HepG2 (cell line): ENCODE measurements at regions not wholly inside any gene's neighbourhood (a gene's known extent, or its start where the extent isn't known, plus 50 kb on each side); places are given as distances from the start of the nearest gene placed in this dataset.

ENCODE experiments used
- ATAC-seq: fragments of 200-7000 bp; cut with Tn5 transposase; 3 replicates; pipeline ENCODE4 v1.9.1; 2020; ENCODE audit warnings: mild to moderate bottlenecking, moderate library complexity
- BruUV-seq: library from RNA; stranded (reverse); fragments of 400-500 nt; replicated peaks from 2 replicates; lab custom pipeline; 2021; lab: Mats Ljungman, UMichigan
- CTCF ChIA-PET: fragments of 300-600 bp; formaldehyde crosslinking; extraction: SDS; loops from one replicate; lab custom pipeline; 2021; ENCODE audit warnings: low total read pairs, inconsistent platforms, low intra/inter-chr PET ratio; lab: Yijun Ruan, JAX
- POLR2A ChIA-PET: fragments of 350-600 bp; sonication (Branson Sonifier 250); formaldehyde crosslinking; loops from one replicate; lab custom pipeline; 2020; ENCODE audit warnings: antibody characterized with exemption, inconsistent platforms; lab: Yijun Ruan, JAX
- DNase-seq: peaks from one replicate; pipeline ENCODE4 v3.0.0-alpha.2; 2015; ENCODE audit warnings: low spot score
- FAIRE-seq: peaks from 3 replicates; lab custom pipeline; 2011; peaks lifted over from hg19 to GRCh38; lab: Jason Lieb, UNC
- H2AFZ ChIP-seq: one replicate; pipeline ENCODE4 v1.6.1; 2011; ENCODE audit warnings: low read length, inconsistent platforms
- H3K27ac ChIP-seq: fragments of 300-600 bp; 3 replicates; pipeline ENCODE4 v1.8.0; 2011; ENCODE audit warnings: mixed run types, mild to moderate bottlenecking, mixed read lengths, low read length, inconsistent platforms; ENCODE audit not compliant: insufficient read depth; ENCODE audit errors: extremely low read length
- H3K27me3 ChIP-seq, 2 experiments: fragments of 200-600 bp in 1 of 2; 2 replicates in 1 of 2; 3 replicates in 1 of 2; pipeline versions ENCODE4 v1.6.0 to v1.8.0; 2011; ENCODE audit warnings: low read length in 2 of 2, mild to moderate bottlenecking in 2 of 2, moderate library complexity in 2 of 2, inconsistent platforms in 1 of 2; ENCODE audit not compliant: insufficient read depth in 2 of 2, control insufficient read depth in 1 of 2
- H3K36me3 ChIP-seq, 2 experiments: fragments of 200-600 bp in 1 of 2; replicated peaks in 1 of 2; 2 replicates in 1 of 2; 3 replicates in 1 of 2; pipeline versions ENCODE4 v1.5.1 to v1.8.0; 2011; ENCODE audit warnings: low read length in 2 of 2, inconsistent platforms in 1 of 2; ENCODE audit not compliant: insufficient read depth in 2 of 2, control insufficient read depth in 1 of 2
- H3K4me1 ChIP-seq: 2 replicates; pipeline ENCODE4 v1.5.1; 2012; ENCODE audit warnings: low read length, inconsistent platforms; ENCODE audit not compliant: insufficient read depth
- H3K4me2 ChIP-seq: 2 replicates; pipeline ENCODE4 v1.6.0; 2011; ENCODE audit warnings: low read depth, low read length, inconsistent platforms
- H3K4me3 ChIP-seq, 3 experiments: fragments of 200-600 bp in 1 of 3; sonication (generic), shearing (Covaris generic) in 1 of 3; replicated peaks in 1 of 3; 2 replicates each; pipeline ENCODE4 v1.5.1; 2011 to 2016; ENCODE audit warnings: low read length in 3 of 3, inconsistent platforms in 2 of 3, low read depth in 2 of 3, mild to moderate bottlenecking in 2 of 3, control low read depth in 1 of 3, mixed read lengths in 1 of 3; ENCODE audit not compliant: insufficient read depth in 1 of 3
- H3K79me2 ChIP-seq: one replicate; pipeline ENCODE4 v1.6.1; 2011; ENCODE audit warnings: low read length, inconsistent platforms; ENCODE audit not compliant: insufficient read depth
- H3K9ac ChIP-seq: 2 replicates; pipeline ENCODE4 v1.6.0; 2011; ENCODE audit warnings: mild to moderate bottlenecking, low read depth, low read length, inconsistent platforms; ENCODE audit not compliant: insufficient read depth
- H3K9me3 ChIP-seq: 2 replicates; pipeline ENCODE4 v1.5.1; 2012; ENCODE audit warnings: mild to moderate bottlenecking, low read length
- H4K20me1 ChIP-seq: 2 replicates; pipeline ENCODE4 v1.6.0; 2011; ENCODE audit warnings: inconsistent platforms, mild to moderate bottlenecking, low read length, moderate library complexity; ENCODE audit not compliant: insufficient read depth
- DNMT1 ChIP-seq: sonication (generic); formaldehyde crosslinking; IDR thresholded peaks from 2 replicates; pipeline ENCODE4 v1.5.1; 2020; ENCODE audit warnings: mild to moderate bottlenecking, missing genetic modification reagents
- EHMT2 ChIP-seq: fragments of 200-600 bp; sonication (generic); IDR thresholded peaks from 2 replicates; pipeline ENCODE4 v1.7.0; 2017; ENCODE audit warnings: antibody characterized with exemption, low read depth, low read length, borderline replicate concordance
- FOSL2 ChIP-seq: sonication (generic); formaldehyde crosslinking; IDR thresholded peaks from 2 replicates; pipeline ENCODE4 v1.4.0; 2020; ENCODE audit warnings: missing genetic modification reagents
- GZF1 ChIP-seq: sonication (generic); formaldehyde crosslinking; IDR thresholded peaks from 2 replicates; pipeline ENCODE4 v1.5.1; 2020; ENCODE audit warnings: mild to moderate bottlenecking, missing genetic modification reagents
- HOXA7 ChIP-seq: sonication (generic); formaldehyde crosslinking; IDR thresholded peaks from 2 replicates; pipeline ENCODE4 v1.8.1; 2022; ENCODE audit warnings: mild to moderate bottlenecking, missing genetic modification reagents, moderate library complexity
- SNAPC2 ChIP-seq: sonication (generic); formaldehyde crosslinking; IDR thresholded peaks from 2 replicates; pipeline ENCODE4 v1.8.1; 2022; ENCODE audit warnings: mild to moderate bottlenecking, missing genetic modification reagents
- TEAD2 ChIP-seq: sonication (generic); formaldehyde crosslinking; IDR thresholded peaks from 2 replicates; pipeline ENCODE4 v1.9.0; 2021; ENCODE audit warnings: missing genetic modification reagents
- ZBTB33 ChIP-seq: sonication (generic); formaldehyde crosslinking; IDR thresholded peaks from 2 replicates; pipeline ENCODE4 v1.4.0; 2020; ENCODE audit warnings: missing genetic modification reagents
- ZFX ChIP-seq: sonication (generic); formaldehyde crosslinking; IDR thresholded peaks from 2 replicates; pipeline ENCODE4 v1.4.0; 2020; ENCODE audit warnings: mild to moderate bottlenecking, low read depth, missing genetic modification reagents, moderate library complexity
- ZFY ChIP-seq: sonication (generic); formaldehyde crosslinking; IDR thresholded peaks from 2 replicates; pipeline ENCODE4 v1.4.0; 2020; ENCODE audit warnings: missing genetic modification reagents
- ZHX1 ChIP-seq: sonication (generic); formaldehyde crosslinking; IDR thresholded peaks from 2 replicates; pipeline ENCODE4 v1.8.1; 2022; ENCODE audit warnings: low read depth, mild to moderate bottlenecking, missing genetic modification reagents
- ZKSCAN1 ChIP-seq: fragments of 150-350 bp; IDR thresholded peaks from 2 replicates; pipeline ENCODE4 v1.6.1; 2014; ENCODE audit warnings: low read length
- ZNF207 ChIP-seq: fragments of 450-650 bp; IDR thresholded peaks from 2 replicates; pipeline ENCODE4 v1.6.1; 2016; ENCODE audit warnings: antibody characterized with exemption, borderline replicate concordance
- ZNF232 ChIP-seq: sonication (generic); formaldehyde crosslinking; IDR thresholded peaks from 2 replicates; pipeline ENCODE4 v1.4.0; 2020; ENCODE audit warnings: missing genetic modification reagents, borderline replicate concordance
- ZNF572 ChIP-seq: sonication (generic); formaldehyde crosslinking; IDR thresholded peaks from 2 replicates; pipeline ENCODE4 v1.5.1; 2020; ENCODE audit warnings: mild to moderate bottlenecking, missing genetic modification reagents
- ZNF605 ChIP-seq: sonication (generic); formaldehyde crosslinking; IDR thresholded peaks from 2 replicates; pipeline ENCODE4 v1.8.0; 2022; ENCODE audit warnings: mild to moderate bottlenecking, missing genetic modification reagents
- ZNF629 ChIP-seq: sonication (generic); formaldehyde crosslinking; conservative IDR thresholded peaks from 2 replicates; pipeline ENCODE4 v1.5.0; 2020; ENCODE audit warnings: missing genetic modification reagents
- WGBS: methylation state at CpG from one replicate; pipeline ENCODE4 v1.1.6; 2017; ENCODE audit warnings: low lambda C conversion rate; 5-methylcytosine and 5-hydroxymethylcytosine counted together
- in situ Hi-C: cut with HindIII; loops from 2 replicates; pipeline ENCODE4 v1.10.0; 2017; ENCODE audit warnings: low pct_unique_long_range_greater_than_20kb; ENCODE audit not compliant: extremely low pct_ligation_motif_present
- intact Hi-C: fragments of 100-400 bp; cut with micrococcal nuclease; formaldehyde crosslinking; loops from one replicate; pipeline ENCODE4 v1.10.0; 2022; ENCODE audit not compliant: unreplicated experiment

GRCh38 chr12:73067616-73068015 lies 795.4 kb downstream of the TRHDE start:
- intact Hi-C loops (no loop called here), in situ Hi-C loops (no loop called here)
- Histone ChIP-seq H3K79me2 (no peaks in the 10 kb centered on the region), H2AFZ (no peak overlapping the region), H4K20me1 (no peaks in the 10 kb centered on the region), H3K4me3 (no peak overlapping the region), H3K9me3 (peaks cover 71% of the 10 kb centered on the region), H3K4me1 (no peaks in the 10 kb centered on the region), H3K9ac (no peak overlapping the region), H3K4me2 (no peak overlapping the region), H3K36me3 (no peaks in the 10 kb centered on the region), H3K27me3 (no peaks in the 10 kb centered on the region), H3K27ac (no peak overlapping the region)
- DNase-seq (no peak), FAIRE-seq (no peak), ATAC-seq (no peak)
- WGBS: 27% methylated on average over 5 of the region's 5 CpGs
- ChIA-PET CTCF (no interaction called here), POLR2A (no interaction called here)
- TF ChIP-seq TEAD2 (no peak), ZNF629 (CRISPR knock-in tag) (no peak), ZNF232 (CRISPR knock-in tag) (no peak), ZKSCAN1 (no peak)
- no TSS peak for BruUV-seq

- Histone ChIP-seq H3K4me1 (no peaks in the 10 kb centered on the region), H3K4me2 (no peak overlapping the region), H3K36me3 (no peaks in the 10 kb centered on the region), H3K9ac (no peak overlapping the region), H3K4me3 (no peak overlapping the region), H3K27me3 (no peaks in the 10 kb centered on the region), H3K27ac (no peak overlapping the region), H3K9me3 (peaks cover 83% of the 10 kb centered on the region), H3K79me2 (no peaks in the 10 kb centered on the region), H2AFZ (no peak overlapping the region), H4K20me1 (no peaks in the 10 kb centered on the region)
- no TSS peak for BruUV-seq
- DNase-seq (no peak), FAIRE-seq (no peak), ATAC-seq (no peak)
- intact Hi-C loops: no loop called here
- ChIA-PET CTCF (no interaction called here), POLR2A (no interaction called here)
- 13% methylated on average over 3 of the region's 4 CpGs for WGBS
- in situ Hi-C loops: no loop called here
- no peak for TF ChIP-seq ZNF207
- no peak for TF ChIP-seq DNMT1 (CRISPR knock-in tag)
- no peak for TF ChIP-seq FOSL2 (CRISPR knock-in tag)
- no peak for TF ChIP-seq ZFX
- TF ChIP-seq HOXA7: no peak
- TF ChIP-seq ZNF572 (CRISPR knock-in tag): no peak
- TF ChIP-seq ZNF232 (CRISPR knock-in tag): no peak
- no peak for TF ChIP-seq GZF1 (CRISPR knock-in tag)
- TF ChIP-seq EHMT2: no peak
- TF ChIP-seq ZHX1: no peak
- no peak for TF ChIP-seq ZBTB33 (CRISPR knock-in tag)
- no peak for TF ChIP-seq ZNF605 (CRISPR knock-in tag)
- TF ChIP-seq SNAPC2 (CRISPR knock-in tag): no peak
- TF ChIP-seq ZFY (CRISPR knock-in tag): no peak
Measured at GRCh38 chr12:73072214-73072613, 800.0 kb downstream of the TRHDE start.
